PC-3 (cell line): ENCODE measurements at regions not wholly inside any gene's neighbourhood (a gene's known extent, or its start where the extent isn't known, plus 50 kb on each side); places are given as distances from the start of the nearest gene placed in this dataset.

Source experiments
- ATAC-seq: fragments of 200-7000 bp; cut with Tn5 transposase; 2 replicates; pipeline ENCODE4 v1.9.1; 2020; ENCODE audit warnings: mild to moderate bottlenecking, moderate library complexity
- BruUV-seq: library from RNA; stranded (reverse); fragments of 400-500 nt; replicated peaks from 2 replicates; lab custom pipeline; 2021; lab: Mats Ljungman, UMichigan
- CTCF ChIA-PET: fragments of 300-600 bp; sonication (Branson Sonifier 250); formaldehyde crosslinking; loops from one replicate; lab custom pipeline; 2022; ENCODE audit warnings: antibody characterized with exemption; lab: Charles Lee
- POLR2A ChIA-PET: fragments of 300-600 bp; sonication (Branson Sonifier 250); formaldehyde crosslinking; loops from one replicate; lab custom pipeline; 2022; ENCODE audit warnings: antibody characterized with exemption; ENCODE audit not compliant: unreplicated experiment; lab: Charles Lee
- DNase-seq: peaks from one replicate; pipeline ENCODE4 v3.0.0-alpha.2; 2015
- H2AFZ ChIP-seq: fragments of 300-600 bp; sonication (generic); 2 replicates; pipeline ENCODE4 v1.6.0; 2016; ENCODE audit warnings: antibody characterized with exemption, low read length
- H3F3A ChIP-seq: fragments of 300-600 bp; sonication (generic); one replicate; pipeline ENCODE4 v1.6.0; 2017; ENCODE audit warnings: antibody characterized with exemption, low read length, control low read depth, mild to moderate bottlenecking; ENCODE audit not compliant: unreplicated experiment
- H3K27ac ChIP-seq: fragments of 300-600 bp; sonication (generic); 2 replicates; pipeline ENCODE4 v1.5.1; 2016; ENCODE audit warnings: mild to moderate bottlenecking, low read length
- H3K27me3 ChIP-seq: fragments of 300-600 bp; sonication (generic); 2 replicates; pipeline ENCODE4 v1.6.1; 2016; ENCODE audit warnings: low read length, mixed read lengths
- H3K36me3 ChIP-seq: fragments of 300-600 bp; sonication (generic); 2 replicates; pipeline ENCODE4 v1.6.1; 2016; ENCODE audit warnings: low read depth, mixed run types, low read length, mixed read lengths
- H3K4me1 ChIP-seq: fragments of 300-600 bp; sonication (generic); 2 replicates; pipeline ENCODE4 v1.5.1; 2016; ENCODE audit warnings: low read length; ENCODE audit not compliant: insufficient read depth
- H3K4me2 ChIP-seq: fragments of 300-600 bp; sonication (generic); 2 replicates; pipeline ENCODE4 v1.6.0; 2016; ENCODE audit warnings: low read length
- H3K4me3 ChIP-seq: fragments of 300-600 bp; sonication (generic); 2 replicates; pipeline ENCODE4 v1.5.1; 2016; ENCODE audit warnings: mild to moderate bottlenecking, low read length, mixed read lengths
- H3K79me2 ChIP-seq: fragments of 300-600 bp; sonication (generic); 2 replicates; pipeline ENCODE4 v1.6.1; 2017; ENCODE audit warnings: low read length, mixed read lengths
- H3K9ac ChIP-seq: fragments of 300-600 bp; sonication (generic); 2 replicates; pipeline ENCODE4 v1.6.0; 2016; ENCODE audit warnings: mild to moderate bottlenecking, low read length
- H3K9me2 ChIP-seq: fragments of 300-600 bp; sonication (generic); replicated peaks from 2 replicates; pipeline ENCODE4 v1.6.1; 2016; ENCODE audit warnings: mixed run types, low read length, mixed read lengths
- H3K9me3 ChIP-seq: fragments of 300-600 bp; sonication (generic); 2 replicates; pipeline ENCODE4 v1.6.1; 2016; ENCODE audit warnings: low read length, mixed read lengths
- H4K20me1 ChIP-seq: fragments of 300-600 bp; sonication (generic); 2 replicates; pipeline ENCODE4 v1.6.1; 2016; ENCODE audit warnings: low read length, mixed read lengths
- EZH2 ChIP-seq: fragments of 300-600 bp; sonication (generic); IDR thresholded peaks from one replicate; pipeline ENCODE4 v1.6.1; 2017; ENCODE audit warnings: antibody characterized with exemption, mild to moderate bottlenecking, low read length; ENCODE audit not compliant: unreplicated experiment
- EZH2phosphoT487 ChIP-seq: fragments of 300-600 bp; sonication (generic); IDR thresholded peaks from 2 replicates; pipeline ENCODE4 v1.6.1; 2018; ENCODE audit warnings: mild to moderate bottlenecking, antibody characterized with exemption, low read length, borderline replicate concordance
- intact Hi-C: fragments of 100-400 bp; cut with micrococcal nuclease; formaldehyde crosslinking; loops from 2 replicates; pipeline ENCODE4 v1.9.0; 2023
- TF ChIP-seq, protein P1 (sequence below): fragments of 300-600 bp; sonication (generic); conservative IDR thresholded peaks from 2 replicates; pipeline ENCODE4 v1.5.1; 2017; ENCODE audit warnings: antibody characterized with exemption, low read depth, mild to moderate bottlenecking, low read length

- no peaks in the 10 kb centered on the region for H4K20me1 ChIP-seq
- no peak overlapping the region for H2AFZ ChIP-seq
- no peak overlapping the region for H3K9ac ChIP-seq
- no peaks in the 10 kb centered on the region for H3K36me3 ChIP-seq
- H3K27ac ChIP-seq: no peak overlapping the region
- H3K9me3 ChIP-seq: no peaks in the 10 kb centered on the region
- ChIA-PET POLR2A (interaction anchor here (0.6 kb wide), 1 partner anchor 76 kb away, joined by 8 read pairs; no protein-coding TSS in a partner anchor), CTCF (no interaction called here)
- H3K79me2 ChIP-seq: no peaks in the 10 kb centered on the region
- DNase-seq (no peak), ATAC-seq (no peak)
- no peaks in the 10 kb centered on the region for H3F3A ChIP-seq
- H3K4me1 ChIP-seq: peaks cover 9% of the 10 kb centered on the region; the same call in 1 of the 2 replicates
- no peaks in the 10 kb centered on the region for H3K27me3 ChIP-seq
- no peak overlapping the region for H3K4me3 ChIP-seq
- BruUV-seq: no TSS peak
- no peaks in the 10 kb centered on the region for H3K9me2 ChIP-seq
- no peak overlapping the region for H3K4me2 ChIP-seq
- TF ChIP-seq EZH2phosphoT487 (no peak), EZH2 (no peak)
- TF ChIP-seq, protein P1, sequence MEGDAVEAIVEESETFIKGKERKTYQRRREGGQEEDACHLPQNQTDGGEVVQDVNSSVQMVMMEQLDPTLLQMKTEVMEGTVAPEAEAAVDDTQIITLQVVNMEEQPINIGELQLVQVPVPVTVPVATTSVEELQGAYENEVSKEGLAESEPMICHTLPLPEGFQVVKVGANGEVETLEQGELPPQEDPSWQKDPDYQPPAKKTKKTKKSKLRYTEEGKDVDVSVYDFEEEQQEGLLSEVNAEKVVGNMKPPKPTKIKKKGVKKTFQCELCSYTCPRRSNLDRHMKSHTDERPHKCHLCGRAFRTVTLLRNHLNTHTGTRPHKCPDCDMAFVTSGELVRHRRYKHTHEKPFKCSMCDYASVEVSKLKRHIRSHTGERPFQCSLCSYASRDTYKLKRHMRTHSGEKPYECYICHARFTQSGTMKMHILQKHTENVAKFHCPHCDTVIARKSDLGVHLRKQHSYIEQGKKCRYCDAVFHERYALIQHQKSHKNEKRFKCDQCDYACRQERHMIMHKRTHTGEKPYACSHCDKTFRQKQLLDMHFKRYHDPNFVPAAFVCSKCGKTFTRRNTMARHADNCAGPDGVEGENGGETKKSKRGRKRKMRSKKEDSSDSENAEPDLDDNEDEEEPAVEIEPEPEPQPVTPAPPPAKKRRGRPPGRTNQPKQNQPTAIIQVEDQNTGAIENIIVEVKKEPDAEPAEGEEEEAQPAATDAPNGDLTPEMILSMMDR: no peak
- intact Hi-C loops: no loop called here
These were observed 508.2 kb upstream of the TGFBR2 start for GRCh38 chr3:30098243-30098642.

- Histone ChIP-seq H3K27me3 (no peaks in the 10 kb centered on the region), H3K36me3 (no peaks in the 10 kb centered on the region), H4K20me1 (no peaks in the 10 kb centered on the region), H3K27ac (no peak overlapping the region), H3K9ac (no peak overlapping the region), H3K9me2 (no peaks in the 10 kb centered on the region), H2AFZ (no peak overlapping the region), H3K4me1 (peaks cover 9% of the 10 kb centered on the region; the same call in 1 of the 2 replicates), H3K4me3 (no peak overlapping the region), H3K9me3 (no peaks in the 10 kb centered on the region), H3K79me2 (no peaks in the 10 kb centered on the region), H3F3A (no peaks in the 10 kb centered on the region), H3K4me2 (no peak overlapping the region)
- ATAC-seq: no peak
- ChIA-PET POLR2A (no interaction called here), CTCF (no interaction called here)
- BruUV-seq: no TSS peak
- intact Hi-C loops: no loop called here
- DNase-seq: peak; percentile 31
- TF ChIP-seq EZH2phosphoT487 (no peak), EZH2 (no peak)
- TF ChIP-seq, protein P1: no peak
These were observed 507.5 kb upstream of the TGFBR2 start for GRCh38 chr3:30098653-30099455.

DNA sequence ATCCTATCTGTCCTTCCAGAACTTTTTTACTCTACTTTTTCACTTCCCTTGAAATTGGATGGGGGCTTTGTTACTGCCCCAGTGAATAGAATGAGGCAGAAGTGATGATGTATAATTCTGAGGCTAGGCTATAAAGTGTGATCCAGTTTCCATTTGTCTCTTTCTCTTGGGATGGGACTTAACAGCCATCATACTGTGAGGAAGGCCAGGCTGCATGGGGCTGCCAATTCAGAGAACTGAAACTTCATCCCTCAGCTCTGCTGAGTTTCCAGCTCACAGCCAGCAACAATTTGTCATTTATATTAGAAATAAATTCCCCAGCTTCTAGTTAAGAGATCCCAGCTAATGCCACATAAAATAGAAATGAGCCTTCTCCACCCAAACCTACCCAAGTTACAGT, 504.0 kb upstream of the TGFBR2 start:
- Histone ChIP-seq H3K4me3 (no peak overlapping the region), H3K4me2 (no peak overlapping the region), H2AFZ (no peak overlapping the region), H3F3A (no peaks in the 10 kb centered on the region), H3K4me1 (peaks cover 9% of the 10 kb centered on the region; the same call in 1 of the 2 replicates), H4K20me1 (no peaks in the 10 kb centered on the region), H3K27ac (no peak overlapping the region), H3K9me3 (no peaks in the 10 kb centered on the region), H3K27me3 (no peaks in the 10 kb centered on the region), H3K9ac (no peak overlapping the region), H3K36me3 (no peaks in the 10 kb centered on the region), H3K9me2 (no peaks in the 10 kb centered on the region), H3K79me2 (no peaks in the 10 kb centered on the region)
- CTCF ChIA-PET: no interaction called here
- no TSS peak for BruUV-seq
- no peak for DNase-seq
- intact Hi-C loops: no loop called here
- POLR2A ChIA-PET: no interaction called here
- TF ChIP-seq, protein P1: no peak
- ATAC-seq: no peak
